22Rv1 (cell line): ENCODE measurements at regions not wholly inside any gene's neighbourhood (a gene's known extent, or its start where the extent isn't known, plus 50 kb on each side); places are given as distances from the start of the nearest gene placed in this dataset.
"Not testable (repeated sequence)": the region's sequence is repeated elsewhere in the genome, so short reads cannot be mapped to it uniquely, and the experiment has no call there.

ENCODE experiments used
- H3K27ac ChIP-seq: fragments of 450-650 bp; 2 replicates; pipeline ENCODE4 v1.5.1; 2017
- CTCF ChIP-seq: fragments of 450-650 bp; IDR thresholded peaks from 2 replicates; pipeline ENCODE4 v1.5.1; 2017; ENCODE audit warnings: mild to moderate bottlenecking
- ZFX ChIP-seq: fragments of 450-650 bp; IDR thresholded peaks from 2 replicates; pipeline ENCODE4 v1.6.1; 2017; ENCODE audit warnings: antibody characterized with exemption, borderline replicate concordance

GRCh38 chr2:19098467-19099160 lies 259.8 kb downstream of the OSR1 start:
- no peak overlapping the region for H3K27ac ChIP-seq
- TF ChIP-seq ZFX: no peak

DNA sequence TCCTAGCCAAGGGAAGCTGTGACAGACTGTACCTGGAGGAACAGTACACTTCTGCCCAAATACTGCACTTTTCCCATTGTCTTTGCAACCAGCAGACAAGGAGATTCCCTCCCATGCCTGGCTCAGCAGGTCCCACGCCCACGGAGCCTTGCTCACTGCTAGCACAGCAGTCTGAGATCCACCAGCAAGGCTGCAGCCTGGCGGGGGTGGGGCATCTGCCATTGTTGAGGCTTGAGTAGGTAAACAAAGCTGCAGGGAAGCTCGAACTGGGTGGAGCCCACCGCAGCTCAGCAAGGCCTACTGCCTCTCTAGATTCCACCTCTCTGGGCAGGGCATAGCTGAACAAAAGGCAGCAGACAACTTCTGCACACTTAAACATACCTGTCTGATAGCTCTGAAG lies 268.9 kb downstream of the OSR1 start:
- not testable (repeated sequence) for H3K27ac ChIP-seq

- no peak for TF ChIP-seq CTCF
- no peak for TF ChIP-seq ZFX
- H3K27ac ChIP-seq: no peak overlapping the region
Observed at GRCh38 chr2:19086231-19086651, 272.2 kb downstream of the OSR1 start.

GRCh38 chr2:19078709-19079108 lies 279.7 kb downstream of the OSR1 start:
- no peak for TF ChIP-seq ZFX
- TF ChIP-seq CTCF: no peak
- H3K27ac ChIP-seq: no peak overlapping the region

DNA sequence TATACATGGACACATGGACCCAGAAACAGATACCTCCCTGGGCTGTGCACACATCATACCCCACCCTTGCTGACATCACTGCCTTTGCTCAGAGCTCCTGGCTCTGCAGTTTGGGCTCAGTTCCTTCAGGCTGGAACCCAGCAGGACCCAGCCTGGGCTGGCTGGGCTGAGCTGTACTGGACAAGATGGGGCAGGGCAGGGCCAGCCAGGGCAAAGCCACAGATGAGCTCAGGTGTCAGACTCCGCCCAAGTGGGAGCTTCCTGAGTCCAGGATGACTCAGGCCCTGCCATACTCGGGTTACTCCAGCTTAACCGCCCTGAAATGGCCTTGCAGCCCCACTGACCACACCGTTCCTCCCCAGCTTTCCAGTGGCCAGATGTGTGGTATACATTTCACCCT lies 284.9 kb downstream of the OSR1 start:
- no peak for TF ChIP-seq ZFX
- TF ChIP-seq CTCF: no peak
- no peak overlapping the region for H3K27ac ChIP-seq

DNA sequence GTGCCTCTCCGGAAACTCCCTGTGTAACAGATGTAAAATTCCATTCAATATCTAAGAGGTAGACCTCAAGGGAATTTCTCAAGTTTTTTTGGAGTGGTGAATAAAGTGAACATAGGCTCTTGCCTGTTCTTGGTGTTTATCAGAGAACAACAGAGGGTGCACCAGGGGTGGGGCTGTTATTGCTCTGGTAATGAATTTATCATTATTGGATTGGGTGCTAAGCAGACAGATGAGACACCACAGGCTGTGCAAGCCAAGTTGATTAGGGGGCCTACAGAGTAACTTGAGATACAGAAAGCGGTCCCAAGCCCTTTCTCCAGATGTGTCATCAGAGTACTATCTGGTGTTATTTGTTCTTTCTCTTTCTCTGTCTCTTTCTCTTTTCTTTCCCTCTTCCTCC lies 286.3 kb downstream of the OSR1 start:
- no peak for TF ChIP-seq CTCF
- TF ChIP-seq ZFX: no peak
- H3K27ac ChIP-seq: no peak overlapping the region

- TF ChIP-seq ZFX (no peak), CTCF (no peak)
Observed at GRCh38 chr2:19070886-19071285, 287.5 kb downstream of the OSR1 start.

GRCh38 chr2:19068206-19068605 lies 290.2 kb downstream of the OSR1 start:
- TF ChIP-seq CTCF: no peak
- no peak for TF ChIP-seq ZFX
- H3K27ac ChIP-seq: no peak overlapping the region

More at GRCh38 chr2:19070886-19071285, 287.5 kb downstream of the OSR1 start:
- H3K27ac ChIP-seq: no peak overlapping the region
